ENCODE measurements at regions not wholly inside any gene's neighbourhood (a gene's known extent, or its start where the extent isn't known, plus 50 kb on each side); places are given as distances from the start of the nearest gene placed in this dataset.

GRCh38 chr2:19552270-19552669 lies 193.8 kb upstream of the OSR1 start:
- no peak for DNase-seq (ENCODE audit: low read depth, low spot score)

- no peak for DNase-seq (ENCODE audit: low read depth, low spot score)
Measured at GRCh38 chr2:19550750-19551149, 192.3 kb upstream of the OSR1 start.

- DNase-seq (ENCODE audit: low read depth, low spot score) = no peak
Measured at GRCh38 chr2:19549821-19550220, 191.4 kb upstream of the OSR1 start.

GRCh38 chr2:19548116-19548515 lies 189.7 kb upstream of the OSR1 start:
- DNase-seq (ENCODE audit: low read depth, low spot score) = no peak

GRCh38 chr2:19547321-19547720 lies 188.9 kb upstream of the OSR1 start:
- DNase-seq (ENCODE audit: low read depth, low spot score) = no peak

GRCh38 chr2:19545507-19545906 lies 187.1 kb upstream of the OSR1 start:
- DNase-seq (ENCODE audit: low read depth, low spot score) = no peak

- DNase-seq (ENCODE audit: low read depth, low spot score) = no peak
Measured at GRCh38 chr2:19543663-19544383, 185.4 kb upstream of the OSR1 start.

GRCh38 chr2:19542796-19543662 lies 184.6 kb upstream of the OSR1 start:
- no peak for DNase-seq (ENCODE audit: low read depth, low spot score)

- peak; percentile 5 for DNase-seq (ENCODE audit: low read depth, low spot score)
Measured at GRCh38 chr2:19541884-19542283, 183.5 kb upstream of the OSR1 start.

- no peak for DNase-seq (ENCODE audit: low read depth, low spot score)
Measured at GRCh38 chr2:19540739-19541525, 182.5 kb upstream of the OSR1 start.

GRCh38 chr2:19538411-19538963 lies 180.1 kb upstream of the OSR1 start:
- DNase-seq (ENCODE audit: low read depth, low spot score) = no peak

- no peak for DNase-seq (ENCODE audit: low read depth, low spot score)
Measured at GRCh38 chr2:19536136-19536535, 177.7 kb upstream of the OSR1 start.

GRCh38 chr2:19532547-19533196 lies 174.2 kb upstream of the OSR1 start:
- DNase-seq (ENCODE audit: low read depth, low spot score) = no peak

GRCh38 chr2:19529677-19530076 lies 171.3 kb upstream of the OSR1 start:
- no peak for DNase-seq (ENCODE audit: low read depth, low spot score)

- DNase-seq (ENCODE audit: low read depth, low spot score) = no peak
Measured at GRCh38 chr2:19527771-19528170, 169.3 kb upstream of the OSR1 start.

- no peak for DNase-seq (ENCODE audit: low read depth, low spot score)
Measured at GRCh38 chr2:19525313-19525712, 166.9 kb upstream of the OSR1 start.

- DNase-seq (ENCODE audit: low read depth, low spot score) = no peak
Measured at GRCh38 chr2:19519045-19519444, 160.6 kb upstream of the OSR1 start.

GRCh38 chr2:19507137-19507536 lies 148.7 kb upstream of the OSR1 start:
- no peak for DNase-seq (ENCODE audit: low read depth, low spot score)

- no peak for DNase-seq (ENCODE audit: low read depth, low spot score)
Measured at GRCh38 chr2:19505199-19506136, 147.0 kb upstream of the OSR1 start.
